HEK293 (cell line): ENCODE measurements at regions not wholly inside any gene's neighbourhood (a gene's known extent, or its start where the extent isn't known, plus 50 kb on each side); places are given as distances from the start of the nearest gene placed in this dataset.

Experiments
- CTCF ChIA-PET: fragments of 350-600 bp; formaldehyde crosslinking; extraction: SDS; loops from one replicate; lab custom pipeline; 2021; ENCODE audit warnings: antibody characterized with exemption; lab: Yijun Ruan, JAX
- POLR2A ChIA-PET: fragments of 300-600 bp; formaldehyde crosslinking; extraction: SDS; loops from one replicate; lab custom pipeline; 2020; ENCODE audit warnings: antibody characterized with exemption, inconsistent platforms; lab: Yijun Ruan, JAX
- H3K27ac ChIP-seq: fragments of 200-500 bp; sonication (Bioruptor generic); 2 replicates; pipeline ENCODE4 v1.5.1; 2014; ENCODE audit warnings: low read depth, low read length, control low read depth, inconsistent platforms; ENCODE audit errors: extremely low read depth
- H3K36me3 ChIP-seq, 2 experiments: fragments of 200-500 bp in 1 of 2; sonication (Bioruptor generic) in 1 of 2; 1 replicate in 1 of 2; 2 replicates in 1 of 2; pipeline ENCODE4 v1.5.1; 2014 to 2017; ENCODE audit warnings: inconsistent platforms in 2 of 2, low read length in 2 of 2; ENCODE audit not compliant: control insufficient read depth in 2 of 2, insufficient read depth in 1 of 2
- H3K4me1 ChIP-seq: fragments of 200-500 bp; sonication (Bioruptor generic); 2 replicates; pipeline ENCODE4 v1.5.1; 2014; ENCODE audit warnings: mild to moderate bottlenecking, low read length, inconsistent platforms; ENCODE audit not compliant: control insufficient read depth, insufficient read depth
- H3K4me3 ChIP-seq: 2 replicates; pipeline ENCODE4 v1.5.1; 2011; ENCODE audit warnings: low read depth, mild to moderate bottlenecking, control low read depth, low read length, moderate library complexity
- H3K9me3 ChIP-seq: fragments of 200-500 bp; sonication (Bioruptor generic); 2 replicates; pipeline ENCODE4 v1.5.1; 2014; ENCODE audit warnings: low read depth, low read length, inconsistent platforms; ENCODE audit not compliant: control insufficient read depth, insufficient read depth
- EGR2 ChIP-seq: fragments of 450-650 bp; formaldehyde crosslinking; IDR thresholded peaks from 2 replicates; pipeline ENCODE4 v1.5.1; 2016; ENCODE audit warnings: low read depth, missing biosample characterization, missing genetic modification characterization
- GLIS1 ChIP-seq: fragments of 450-650 bp; formaldehyde crosslinking; IDR thresholded peaks from 2 replicates; pipeline ENCODE4 v1.5.1; 2016; ENCODE audit warnings: missing biosample characterization, missing genetic modification characterization
- HIC1 ChIP-seq: fragments of 450-650 bp; formaldehyde crosslinking; IDR thresholded peaks from 2 replicates; pipeline ENCODE4 v1.5.1; 2016; ENCODE audit warnings: missing biosample characterization, missing genetic modification characterization
- HOXD13 ChIP-seq: sonication (generic); formaldehyde crosslinking; IDR thresholded peaks from 2 replicates; pipeline ENCODE4 v1.8.0; 2022; ENCODE audit warnings: missing genetic modification reagents, borderline replicate concordance
- OVOL3 ChIP-seq: fragments of 450-650 bp; formaldehyde crosslinking; IDR thresholded peaks from 2 replicates; pipeline ENCODE4 v1.5.1; 2016; ENCODE audit warnings: missing biosample characterization, missing genetic modification characterization
- PBX3 ChIP-seq: sonication (generic); formaldehyde crosslinking; IDR thresholded peaks from 2 replicates; pipeline ENCODE4 v1.8.1; 2022; ENCODE audit warnings: mild to moderate bottlenecking, moderate library complexity, missing genetic modification reagents
- PRDM1 ChIP-seq: fragments of 450-650 bp; formaldehyde crosslinking; IDR thresholded peaks from 2 replicates; pipeline ENCODE4; 2016; ENCODE audit warnings: missing biosample characterization, missing genetic modification characterization
- PRDM10 ChIP-seq: fragments of 450-650 bp; formaldehyde crosslinking; IDR thresholded peaks from 2 replicates; pipeline ENCODE4 v1.5.1; 2016; ENCODE audit warnings: missing biosample characterization, missing genetic modification characterization
- SP2 ChIP-seq: fragments of 450-650 bp; formaldehyde crosslinking; IDR thresholded peaks from 2 replicates; pipeline ENCODE4 v1.5.1; 2016; ENCODE audit warnings: missing biosample characterization, missing genetic modification characterization
- YY2 ChIP-seq: fragments of 450-650 bp; formaldehyde crosslinking; IDR thresholded peaks from 2 replicates; pipeline ENCODE4 v1.5.1; 2016; ENCODE audit warnings: missing biosample characterization, missing genetic modification characterization
- ZBTB6 ChIP-seq: fragments of 450-650 bp; formaldehyde crosslinking; IDR thresholded peaks from 2 replicates; pipeline ENCODE4 v1.5.1; 2017; ENCODE audit warnings: missing biosample characterization, missing genetic modification characterization
- ZFP3 ChIP-seq: fragments of 450-650 bp; formaldehyde crosslinking; IDR thresholded peaks from 2 replicates; pipeline ENCODE4 v1.5.1; 2016; ENCODE audit warnings: low read depth, missing biosample characterization, missing genetic modification characterization
- ZNF239 ChIP-seq: fragments of 450-650 bp; formaldehyde crosslinking; IDR thresholded peaks from 2 replicates; pipeline ENCODE4 v1.5.1; 2016; ENCODE audit warnings: missing biosample characterization, missing genetic modification characterization
- ZNF26 ChIP-seq: fragments of 450-650 bp; formaldehyde crosslinking; IDR thresholded peaks from 2 replicates; pipeline ENCODE4 v1.5.1; 2016; ENCODE audit warnings: missing biosample characterization, missing genetic modification characterization
- ZNF280C ChIP-seq: fragments of 450-650 bp; formaldehyde crosslinking; IDR thresholded peaks from 2 replicates; pipeline ENCODE4 v1.5.1; 2016; ENCODE audit warnings: missing biosample characterization, missing genetic modification characterization
- ZNF335 ChIP-seq: fragments of 450-650 bp; formaldehyde crosslinking; conservative IDR thresholded peaks from 2 replicates; pipeline ENCODE4 v1.5.1; 2016; ENCODE audit warnings: missing biosample characterization, missing genetic modification characterization
- ZNF350 ChIP-seq: fragments of 450-650 bp; formaldehyde crosslinking; IDR thresholded peaks from 2 replicates; pipeline ENCODE4 v1.5.0; 2017; ENCODE audit warnings: missing biosample characterization, mild to moderate bottlenecking, missing genetic modification characterization
- ZNF548 ChIP-seq: fragments of 450-650 bp; formaldehyde crosslinking; IDR thresholded peaks from 2 replicates; pipeline ENCODE4 v1.5.1; 2016; ENCODE audit warnings: missing biosample characterization, missing genetic modification characterization
- ZNF549 ChIP-seq: fragments of 450-650 bp; IDR thresholded peaks from 2 replicates; pipeline ENCODE4 v1.5.1; 2018; ENCODE audit warnings: missing biosample characterization, missing genetic modification characterization, mild to moderate bottlenecking, inconsistent platforms, moderate library complexity
- ZNF585B ChIP-seq: fragments of 450-650 bp; formaldehyde crosslinking; IDR thresholded peaks from 2 replicates; pipeline ENCODE4 v1.5.1; 2016; ENCODE audit warnings: missing biosample characterization, missing genetic modification characterization
- ZNF707 ChIP-seq: fragments of 450-650 bp; formaldehyde crosslinking; IDR thresholded peaks from 2 replicates; pipeline ENCODE4 v1.5.1; 2016; ENCODE audit warnings: missing biosample characterization, missing genetic modification characterization
- ZNF785 ChIP-seq: fragments of 450-650 bp; formaldehyde crosslinking; IDR thresholded peaks from 2 replicates; pipeline ENCODE4 v1.5.1; 2016; ENCODE audit warnings: missing biosample characterization, missing genetic modification characterization

GRCh38 chr22:27406389-27406861, 395.1 kb downstream of the MN1 start:
- ChIA-PET POLR2A (no interaction called here), CTCF (interaction anchor here (0.6 to 2.4 kb wide), 14 partner anchors 8 to 1042 kb away, joined by 3 to 11 read pairs (median 3); no protein-coding TSS in a partner anchor)
- TF ChIP-seq SP2 (tag by site-specific recombination) (no peak), ZNF548 (tag by site-specific recombination) (no peak), EGR2 (tag by site-specific recombination) (no peak), ZFP3 (tag by site-specific recombination) (no peak), YY2 (tag by site-specific recombination) (no peak), HIC1 (tag by site-specific recombination) (no peak), ZNF26 (tag by site-specific recombination) (no peak), ZNF239 (tag by site-specific recombination) (no peak), OVOL3 (tag by site-specific recombination) (no peak), PRDM10 (tag by site-specific recombination) (no peak)
- Histone ChIP-seq H3K4me1 (no peaks in the 10 kb centered on the region), H3K27ac (no peak overlapping the region), H3K9me3 (no peaks in the 10 kb centered on the region), H3K4me3 (no peak overlapping the region), H3K36me3 (no peaks in the 10 kb centered on the region)

GRCh38 chr22:27407369-27407985, 394.1 kb downstream of the MN1 start:
- POLR2A ChIA-PET = no interaction called here
- Histone ChIP-seq H3K4me1 (no peaks in the 10 kb centered on the region), H3K4me3 (no peak overlapping the region), H3K9me3 (no peaks in the 10 kb centered on the region), H3K27ac (no peak overlapping the region), H3K36me3 (no peaks in the 10 kb centered on the region)
- CTCF ChIA-PET = no interaction called here
- TF ChIP-seq PRDM1 (tag by site-specific recombination) (no peak), HOXD13 (CRISPR knock-in tag) (no peak), ZNF785 (tag by site-specific recombination) (no peak), GLIS1 (tag by site-specific recombination) (no peak), ZBTB6 (tag by site-specific recombination) (no peak), ZNF280C (tag by site-specific recombination) (no peak), ZNF335 (tag by site-specific recombination) (no peak), ZNF350 (tag by site-specific recombination) (no peak), PBX3 (CRISPR knock-in tag) (no peak), ZNF549 (tag by site-specific recombination) (no peak), ZNF707 (tag by site-specific recombination) (no peak), ZNF585B (tag by site-specific recombination) (no peak)
